HepG2 (cell line): ENCODE measurements at regions not wholly inside any gene's neighbourhood (a gene's known extent, or its start where the extent isn't known, plus 50 kb on each side); places are given as distances from the start of the nearest gene placed in this dataset.

Experiments used
- ATAC-seq: fragments of 200-7000 bp; cut with Tn5 transposase; 3 replicates; pipeline ENCODE4 v1.9.1; 2020; ENCODE audit warnings: mild to moderate bottlenecking, moderate library complexity
- BruUV-seq: library from RNA; stranded (reverse); fragments of 400-500 nt; replicated peaks from 2 replicates; lab custom pipeline; 2021; lab: Mats Ljungman, UMichigan
- CTCF ChIA-PET: fragments of 300-600 bp; formaldehyde crosslinking; extraction: SDS; loops from one replicate; lab custom pipeline; 2021; ENCODE audit warnings: low total read pairs, inconsistent platforms, low intra/inter-chr PET ratio; lab: Yijun Ruan, JAX
- POLR2A ChIA-PET: fragments of 350-600 bp; sonication (Branson Sonifier 250); formaldehyde crosslinking; loops from one replicate; lab custom pipeline; 2020; ENCODE audit warnings: antibody characterized with exemption, inconsistent platforms; lab: Yijun Ruan, JAX
- DNase-seq: peaks from one replicate; pipeline ENCODE4 v3.0.0-alpha.2; 2015; ENCODE audit warnings: low spot score
- FAIRE-seq: peaks from 3 replicates; lab custom pipeline; 2011; peaks lifted over from hg19 to GRCh38; lab: Jason Lieb, UNC
- H2AFZ ChIP-seq: one replicate; pipeline ENCODE4 v1.6.1; 2011; ENCODE audit warnings: low read length, inconsistent platforms
- H3K27ac ChIP-seq: fragments of 300-600 bp; 3 replicates; pipeline ENCODE4 v1.8.0; 2011; ENCODE audit warnings: mixed run types, mild to moderate bottlenecking, mixed read lengths, low read length, inconsistent platforms; ENCODE audit not compliant: insufficient read depth; ENCODE audit errors: extremely low read length
- H3K27me3 ChIP-seq, 2 experiments: fragments of 200-600 bp in 1 of 2; 2 replicates in 1 of 2; 3 replicates in 1 of 2; pipeline versions ENCODE4 v1.6.0 to v1.8.0; 2011; ENCODE audit warnings: low read length in 2 of 2, mild to moderate bottlenecking in 2 of 2, moderate library complexity in 2 of 2, inconsistent platforms in 1 of 2; ENCODE audit not compliant: insufficient read depth in 2 of 2, control insufficient read depth in 1 of 2
- H3K36me3 ChIP-seq, 2 experiments: fragments of 200-600 bp in 1 of 2; replicated peaks in 1 of 2; 2 replicates in 1 of 2; 3 replicates in 1 of 2; pipeline versions ENCODE4 v1.5.1 to v1.8.0; 2011; ENCODE audit warnings: low read length in 2 of 2, inconsistent platforms in 1 of 2; ENCODE audit not compliant: insufficient read depth in 2 of 2, control insufficient read depth in 1 of 2
- H3K4me1 ChIP-seq: 2 replicates; pipeline ENCODE4 v1.5.1; 2012; ENCODE audit warnings: low read length, inconsistent platforms; ENCODE audit not compliant: insufficient read depth
- H3K4me2 ChIP-seq: 2 replicates; pipeline ENCODE4 v1.6.0; 2011; ENCODE audit warnings: low read depth, low read length, inconsistent platforms
- H3K4me3 ChIP-seq, 3 experiments: fragments of 200-600 bp in 1 of 3; sonication (generic), shearing (Covaris generic) in 1 of 3; replicated peaks in 1 of 3; 2 replicates each; pipeline ENCODE4 v1.5.1; 2011 to 2016; ENCODE audit warnings: low read length in 3 of 3, inconsistent platforms in 2 of 3, low read depth in 2 of 3, mild to moderate bottlenecking in 2 of 3, control low read depth in 1 of 3, mixed read lengths in 1 of 3; ENCODE audit not compliant: insufficient read depth in 1 of 3
- H3K79me2 ChIP-seq: one replicate; pipeline ENCODE4 v1.6.1; 2011; ENCODE audit warnings: low read length, inconsistent platforms; ENCODE audit not compliant: insufficient read depth
- H3K9ac ChIP-seq: 2 replicates; pipeline ENCODE4 v1.6.0; 2011; ENCODE audit warnings: mild to moderate bottlenecking, low read depth, low read length, inconsistent platforms; ENCODE audit not compliant: insufficient read depth
- H3K9me3 ChIP-seq: 2 replicates; pipeline ENCODE4 v1.5.1; 2012; ENCODE audit warnings: mild to moderate bottlenecking, low read length
- H4K20me1 ChIP-seq: 2 replicates; pipeline ENCODE4 v1.6.0; 2011; ENCODE audit warnings: inconsistent platforms, mild to moderate bottlenecking, low read length, moderate library complexity; ENCODE audit not compliant: insufficient read depth
- KLF9 ChIP-seq: IDR thresholded peaks from 2 replicates; pipeline ENCODE4 v1.6.1; 2016; ENCODE audit warnings: low read depth
- RARG ChIP-seq: sonication (generic); formaldehyde crosslinking; IDR thresholded peaks from 2 replicates; pipeline ENCODE4 v1.4.0; 2020; ENCODE audit warnings: low read depth, mild to moderate bottlenecking, missing genetic modification reagents
- RFX5 ChIP-seq: IDR thresholded peaks from 2 replicates; pipeline ENCODE4 v1.6.1; 2011; ENCODE audit warnings: low read depth, low read length, improper control_type of control experiment
- THAP11 ChIP-seq: IDR thresholded peaks from 2 replicates; pipeline ENCODE4 v1.6.1; 2016; ENCODE audit warnings: missing biosample characterization, missing genetic modification reagents
- THRA ChIP-seq: sonication (generic); formaldehyde crosslinking; IDR thresholded peaks from 2 replicates; pipeline ENCODE4 v1.4.0; 2020; ENCODE audit warnings: missing genetic modification reagents, borderline replicate concordance
- ZBTB20 ChIP-seq: sonication (generic); formaldehyde crosslinking; IDR thresholded peaks from 2 replicates; pipeline ENCODE4 v1.8.1; 2023; ENCODE audit warnings: missing genetic modification reagents, low read depth, mild to moderate bottlenecking, borderline replicate concordance
- ZNF264 ChIP-seq: sonication (generic); formaldehyde crosslinking; IDR thresholded peaks from 2 replicates; pipeline ENCODE4 v1.4.0; 2020; ENCODE audit warnings: missing genetic modification reagents
- ZNF543 ChIP-seq: sonication (generic); formaldehyde crosslinking; IDR thresholded peaks from 2 replicates; pipeline ENCODE4 v1.4.0; 2020; ENCODE audit warnings: mild to moderate bottlenecking, missing genetic modification reagents
- ZNF781 ChIP-seq: sonication (generic); formaldehyde crosslinking; IDR thresholded peaks from 2 replicates; pipeline ENCODE4 v1.5.1; 2020; ENCODE audit warnings: borderline replicate concordance, mild to moderate bottlenecking, missing genetic modification reagents; ENCODE audit errors: not compliant biosample characterization
- in situ Hi-C: cut with HindIII; loops from 2 replicates; pipeline ENCODE4 v1.10.0; 2017; ENCODE audit warnings: low pct_unique_long_range_greater_than_20kb; ENCODE audit not compliant: extremely low pct_ligation_motif_present
- intact Hi-C: fragments of 100-400 bp; cut with micrococcal nuclease; formaldehyde crosslinking; loops from one replicate; pipeline ENCODE4 v1.10.0; 2022; ENCODE audit not compliant: unreplicated experiment
- TF ChIP-seq, protein P1 (sequence below): sonication (generic); formaldehyde crosslinking; IDR thresholded peaks from 2 replicates; pipeline ENCODE4 v1.4.0; 2020; ENCODE audit warnings: missing genetic modification reagents

DNA sequence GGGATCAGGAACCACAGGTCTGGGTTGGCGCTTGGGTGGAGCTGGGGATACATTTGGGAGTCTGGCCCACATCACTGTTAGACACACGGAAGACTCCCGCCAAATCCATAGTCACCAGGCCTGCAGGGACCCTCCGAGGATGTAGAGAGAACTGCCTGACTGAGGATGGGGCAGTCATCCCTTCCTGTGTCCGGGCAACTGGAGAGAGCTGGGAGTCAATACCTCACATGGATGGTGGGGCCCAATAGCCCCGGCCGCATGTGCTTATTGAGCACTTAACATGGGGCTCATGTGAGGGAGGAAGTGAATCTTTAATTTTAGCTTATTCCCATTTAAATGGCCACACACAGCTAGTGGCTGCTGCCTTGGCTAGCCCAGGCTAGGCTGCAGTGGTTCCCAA is 124.5 kb downstream of the TLR5 start (continued):
- TF ChIP-seq ZBTB20 (CRISPR knock-in tag), result no peak

GRCh38 chr1:223019256-223019655 is 123.8 kb downstream of the TLR5 start:
- Histone ChIP-seq H3K36me3 (no peaks in the 10 kb centered on the region), H3K9me3 (no peaks in the 10 kb centered on the region), H2AFZ (no peak overlapping the region), H4K20me1 (no peaks in the 10 kb centered on the region), H3K4me2 (no peak overlapping the region), H3K4me3 (no peak overlapping the region), H3K27ac (no peak overlapping the region), H3K9ac (no peak overlapping the region)
- FAIRE-seq (no peak), DNase-seq (no peak)
- intact Hi-C loops, result no loop called here
- POLR2A ChIA-PET, result no interaction called here
- CTCF ChIA-PET, result no interaction called here
- no peak for TF ChIP-seq ZNF543
- TF ChIP-seq, protein P1, sequence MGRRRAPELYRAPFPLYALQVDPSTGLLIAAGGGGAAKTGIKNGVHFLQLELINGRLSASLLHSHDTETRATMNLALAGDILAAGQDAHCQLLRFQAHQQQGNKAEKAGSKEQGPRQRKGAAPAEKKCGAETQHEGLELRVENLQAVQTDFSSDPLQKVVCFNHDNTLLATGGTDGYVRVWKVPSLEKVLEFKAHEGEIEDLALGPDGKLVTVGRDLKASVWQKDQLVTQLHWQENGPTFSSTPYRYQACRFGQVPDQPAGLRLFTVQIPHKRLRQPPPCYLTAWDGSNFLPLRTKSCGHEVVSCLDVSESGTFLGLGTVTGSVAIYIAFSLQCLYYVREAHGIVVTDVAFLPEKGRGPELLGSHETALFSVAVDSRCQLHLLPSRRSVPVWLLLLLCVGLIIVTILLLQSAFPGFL (CRISPR knock-in tag), result no peak
- no peak for TF ChIP-seq KLF9 (CRISPR knock-in tag)
- TF ChIP-seq THAP11 (CRISPR knock-in tag), result no peak
- TF ChIP-seq RFX5, result no peak
- TF ChIP-seq THRA (CRISPR knock-in tag), result no peak
- no peak for TF ChIP-seq ZNF781 (CRISPR knock-in tag)
- no peak for TF ChIP-seq RARG (CRISPR knock-in tag)
- no peak for TF ChIP-seq ZNF264 (CRISPR knock-in tag)
- TF ChIP-seq, all 625 proteins: peak for 0
- peaks cover 0 to 11% of the 10 kb centered on the region in 2 experiments; a peak in 4 of 5 replicates for H3K27me3 ChIP-seq
- H3K79me2 ChIP-seq, result no peaks in the 10 kb centered on the region
- no peaks in the 10 kb centered on the region for H3K4me1 ChIP-seq
- in situ Hi-C loops, result no loop called here
- ATAC-seq, result no peak
- no TSS peak for BruUV-seq
